BLaER1 (cell line): ENCODE measurements at regions not wholly inside any gene's neighbourhood (a gene's known extent, or its start where the extent isn't known, plus 50 kb on each side); places are given as distances from the start of the nearest gene placed in this dataset.

Source experiments
- H3K27ac ChIP-seq: shearing (Covaris generic); formaldehyde crosslinking; 2 replicates; pipeline ENCODE4 v1.8.1; 2022
- H3K27me3 ChIP-seq: shearing (Covaris generic); formaldehyde crosslinking; 2 replicates; pipeline ENCODE4 v1.8.1; 2022
- H3K36me3 ChIP-seq: shearing (Covaris generic); formaldehyde crosslinking; 2 replicates; pipeline ENCODE4 v1.8.1; 2022
- H3K4me1 ChIP-seq: shearing (Covaris generic); formaldehyde crosslinking; 2 replicates; pipeline ENCODE4 v1.8.1; 2022
- H3K4me2 ChIP-seq: shearing (Covaris generic); formaldehyde crosslinking; 2 replicates; pipeline ENCODE4 v1.8.1; 2022
- H3K4me3 ChIP-seq: shearing (Covaris generic); formaldehyde crosslinking; 2 replicates; pipeline ENCODE4 v1.8.1; 2022
- H3K9ac ChIP-seq: shearing (Covaris generic); formaldehyde crosslinking; 2 replicates; pipeline ENCODE4 v1.8.1; 2022
- H3K9me3 ChIP-seq: shearing (Covaris generic); formaldehyde crosslinking; 2 replicates; pipeline ENCODE4 v1.8.1; 2022
- H4K20me1 ChIP-seq: shearing (Covaris generic); formaldehyde crosslinking; 2 replicates; pipeline ENCODE4 v1.8.1; 2022
- Cebpa-rat ChIP-seq: shearing (Covaris generic); IDR thresholded peaks from 2 replicates; pipeline ENCODE4 v1.8.1; 2022

- no peaks in the 10 kb centered on the region for H3K9me3 ChIP-seq
- no peaks in the 10 kb centered on the region for H3K27me3 ChIP-seq
- no peaks in the 10 kb centered on the region for H4K20me1 ChIP-seq
- no peak overlapping the region for H3K4me3 ChIP-seq
- no peak for TF ChIP-seq Cebpa-rat
- H3K4me1 ChIP-seq: peaks cover 16% of the 10 kb centered on the region
- 0 out of 2 replicates have a peak overlapping the region, but pooled peaks have one; percentile 38 for H3K4me2 ChIP-seq
- H3K27ac ChIP-seq: no peak overlapping the region
- H3K9ac ChIP-seq: no peak overlapping the region
- H3K36me3 ChIP-seq: no peaks in the 10 kb centered on the region
These were observed 99.7 kb downstream of the CBLN1 start for GRCh38 chr16:49181791-49182518.

DNA sequence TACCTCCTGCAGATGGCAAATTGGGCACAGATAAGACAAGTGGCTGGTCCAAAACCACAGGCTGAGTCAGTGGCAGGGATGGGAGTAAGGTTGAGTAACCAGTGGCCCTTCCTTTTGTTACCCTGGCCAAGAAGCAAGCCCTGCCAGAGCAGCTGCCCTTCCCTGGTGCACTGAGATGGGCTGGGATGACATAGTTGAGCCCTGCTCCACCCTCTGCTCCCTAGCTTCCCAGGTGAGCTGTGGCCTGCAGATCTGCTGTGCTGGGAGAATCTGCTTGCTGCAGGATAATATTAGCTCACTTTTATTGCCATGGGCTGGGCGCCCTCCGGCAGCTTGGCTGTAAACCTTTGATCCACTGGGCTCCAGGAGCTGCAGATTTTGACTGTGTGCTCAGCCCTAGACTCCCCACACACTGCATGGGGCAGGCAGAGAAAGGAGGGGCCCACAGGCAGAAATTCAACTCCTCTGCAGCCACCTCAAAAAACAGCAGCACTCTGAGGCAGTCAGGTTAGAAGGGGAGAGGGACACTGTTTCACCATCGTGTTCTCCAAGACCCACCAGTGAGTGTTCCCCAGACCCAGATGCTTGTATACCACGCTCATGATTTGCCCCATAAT is 101.8 kb downstream of the CBLN1 start:
- peaks cover 16% of the 10 kb centered on the region for H3K4me1 ChIP-seq
- H3K4me2 ChIP-seq: no peak overlapping the region
- TF ChIP-seq Cebpa-rat: no peak
- H3K9ac ChIP-seq: no peak overlapping the region
- no peaks in the 10 kb centered on the region for H3K36me3 ChIP-seq
- H3K4me3 ChIP-seq: no peak overlapping the region
- H3K27me3 ChIP-seq: no peaks in the 10 kb centered on the region
- H3K9me3 ChIP-seq: no peaks in the 10 kb centered on the region
- no peak overlapping the region for H3K27ac ChIP-seq
- no peaks in the 10 kb centered on the region for H4K20me1 ChIP-seq

DNA sequence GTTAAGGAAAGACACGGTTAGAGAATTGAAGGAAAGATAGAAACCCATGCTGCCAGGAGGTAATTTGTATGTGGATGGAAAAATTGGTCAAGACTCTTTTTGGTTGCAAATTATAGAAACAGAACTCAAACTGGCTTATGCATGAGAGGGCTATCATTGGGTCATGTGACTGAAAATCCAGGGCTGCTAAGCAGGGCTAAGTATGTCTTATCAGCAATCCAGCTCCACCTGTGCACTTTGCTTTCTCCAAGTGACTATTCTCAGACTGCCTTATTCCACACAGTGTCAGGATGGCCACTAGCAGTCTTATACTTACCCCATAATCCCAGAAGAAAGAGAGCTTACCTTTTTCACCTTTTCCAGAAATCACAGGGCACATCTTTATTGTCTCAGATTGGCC is 113.5 kb downstream of the CBLN1 start:
- Histone ChIP-seq H3K4me3 (no peak overlapping the region), H3K36me3 (no peaks in the 10 kb centered on the region), H3K4me2 (no peak overlapping the region), H3K9ac (no peak overlapping the region), H3K27ac (no peak overlapping the region), H4K20me1 (no peaks in the 10 kb centered on the region), H3K4me1 (no peaks in the 10 kb centered on the region), H3K9me3 (no peaks in the 10 kb centered on the region), H3K27me3 (no peaks in the 10 kb centered on the region)
- TF ChIP-seq Cebpa-rat: no peak

DNA sequence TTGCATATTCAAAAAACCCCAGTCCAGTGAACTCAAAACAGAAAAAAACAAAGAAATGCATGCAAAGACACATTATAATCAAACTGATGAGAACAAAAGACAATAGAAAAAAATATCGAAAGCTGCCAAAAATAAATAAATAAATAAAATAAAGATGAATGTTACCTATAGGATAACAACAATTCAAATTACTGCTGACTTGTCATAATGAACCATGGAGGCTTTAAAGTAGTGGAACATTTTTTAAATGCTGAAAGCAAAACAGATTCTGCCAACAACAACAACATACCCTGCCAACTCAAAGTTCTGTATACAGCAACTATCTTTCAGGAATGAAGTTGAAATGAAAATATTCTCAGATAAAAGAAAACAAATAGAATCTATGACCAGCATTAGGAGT is 116.6 kb downstream of the CBLN1 start:
- Histone ChIP-seq H3K27ac (no peak overlapping the region), H3K4me3 (no peak overlapping the region)
- no peak for TF ChIP-seq Cebpa-rat

GRCh38 chr16:49161191-49161590 is 120.4 kb downstream of the CBLN1 start:
- Histone ChIP-seq H3K4me2 (no peak overlapping the region), H3K4me1 (no peaks in the 10 kb centered on the region), H3K27ac (no peak overlapping the region), H3K9ac (no peak overlapping the region), H3K4me3 (no peak overlapping the region), H3K9me3 (no peaks in the 10 kb centered on the region), H4K20me1 (no peaks in the 10 kb centered on the region), H3K36me3 (no peaks in the 10 kb centered on the region), H3K27me3 (no peaks in the 10 kb centered on the region)
- no peak for TF ChIP-seq Cebpa-rat

More for the DNA sequence above, 116.6 kb downstream of the CBLN1 start:
- Histone ChIP-seq H3K4me1 (no peaks in the 10 kb centered on the region), H4K20me1 (no peaks in the 10 kb centered on the region), H3K36me3 (no peaks in the 10 kb centered on the region), H3K4me2 (no peak overlapping the region), H3K9me3 (no peaks in the 10 kb centered on the region), H3K9ac (no peak overlapping the region), H3K27me3 (no peaks in the 10 kb centered on the region)

- Histone ChIP-seq H3K9ac (no peak overlapping the region), H3K4me2 (no peak overlapping the region), H4K20me1 (no peaks in the 10 kb centered on the region), H3K36me3 (no peaks in the 10 kb centered on the region), H3K4me3 (no peak overlapping the region), H3K27me3 (no peaks in the 10 kb centered on the region), H3K4me1 (no peaks in the 10 kb centered on the region), H3K27ac (no peak overlapping the region), H3K9me3 (no peaks in the 10 kb centered on the region)
- TF ChIP-seq Cebpa-rat: no peak
These were observed 123.5 kb downstream of the CBLN1 start for GRCh38 chr16:49158029-49158642.

- Histone ChIP-seq H3K9ac (no peak overlapping the region), H3K4me2 (peak overlapping the region; percentile 60), H3K27ac (no peak overlapping the region), H3K4me3 (no peak overlapping the region), H3K4me1 (peaks cover 48% of the 10 kb centered on the region), H3K27me3 (no peaks in the 10 kb centered on the region), H4K20me1 (no peaks in the 10 kb centered on the region), H3K9me3 (no peaks in the 10 kb centered on the region), H3K36me3 (no peaks in the 10 kb centered on the region)
- no peak for TF ChIP-seq Cebpa-rat
These were observed 131.3 kb downstream of the CBLN1 start for GRCh38 chr16:49150341-49150740.

GRCh38 chr16:49148410-49148809 is 133.2 kb downstream of the CBLN1 start:
- Histone ChIP-seq H3K4me2 (peak overlapping the region; percentile 60), H3K9me3 (no peaks in the 10 kb centered on the region), H3K36me3 (no peaks in the 10 kb centered on the region), H3K27ac (no peak overlapping the region), H3K9ac (no peak overlapping the region), H3K27me3 (no peaks in the 10 kb centered on the region), H3K4me1 (peaks cover 48% of the 10 kb centered on the region), H3K4me3 (no peak overlapping the region), H4K20me1 (no peaks in the 10 kb centered on the region)
- TF ChIP-seq Cebpa-rat: no peak

DNA sequence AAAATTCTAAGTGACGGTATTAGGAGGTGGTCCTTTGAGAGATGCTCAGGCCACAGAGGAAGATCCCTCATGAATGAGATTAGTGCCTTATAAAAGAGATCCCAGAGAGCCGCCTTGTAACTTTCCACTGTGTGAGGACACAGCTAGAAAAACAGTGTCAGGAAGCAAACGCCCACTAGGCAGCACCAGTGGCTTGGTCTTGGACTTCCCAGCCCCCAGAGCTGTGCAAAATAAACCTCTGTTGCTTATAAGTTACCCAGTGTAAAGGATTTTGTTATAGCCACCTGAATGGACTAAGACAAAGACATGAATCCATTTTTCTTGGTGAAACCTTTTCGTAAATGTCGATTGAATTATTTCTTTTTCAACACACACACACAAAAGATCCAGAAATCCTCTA is 141.0 kb downstream of the CBLN1 start:
- Histone ChIP-seq H3K4me1 (no peaks in the 10 kb centered on the region), H3K4me2 (no peak overlapping the region), H3K36me3 (no peaks in the 10 kb centered on the region), H4K20me1 (no peaks in the 10 kb centered on the region), H3K9ac (no peak overlapping the region), H3K27me3 (no peaks in the 10 kb centered on the region), H3K4me3 (no peak overlapping the region), H3K27ac (no peak overlapping the region), H3K9me3 (no peaks in the 10 kb centered on the region; the same call in 1 of the 2 replicates)
- TF ChIP-seq Cebpa-rat: no peak

DNA sequence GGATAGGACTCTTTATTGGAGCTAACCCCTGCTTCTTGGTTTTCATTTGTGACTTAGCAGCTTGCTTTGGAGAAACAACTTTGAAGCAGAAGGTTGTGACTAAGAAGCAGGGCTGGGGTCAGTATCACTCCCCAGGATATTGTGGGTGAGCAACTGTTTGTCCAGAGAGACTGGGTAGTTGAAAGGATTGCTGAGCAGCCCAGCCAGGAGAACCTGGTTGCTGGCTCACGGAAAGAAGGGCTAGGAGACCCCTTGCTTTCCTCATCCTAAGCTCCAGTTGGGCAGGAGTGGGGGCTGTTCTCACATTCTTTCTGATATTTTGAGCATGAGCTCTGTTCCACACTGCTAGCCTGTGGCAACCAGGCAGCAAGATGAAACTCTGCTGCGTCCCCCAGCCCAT is 151.2 kb downstream of the CBLN1 start:
- Histone ChIP-seq H3K9ac (no peak overlapping the region), H4K20me1 (no peaks in the 10 kb centered on the region), H3K9me3 (no peaks in the 10 kb centered on the region), H3K4me2 (no peak overlapping the region), H3K4me3 (no peak overlapping the region), H3K36me3 (no peaks in the 10 kb centered on the region), H3K27ac (no peak overlapping the region), H3K27me3 (no peaks in the 10 kb centered on the region), H3K4me1 (peaks cover 14% of the 10 kb centered on the region)
- TF ChIP-seq Cebpa-rat: no peak
